Loucy (cell line): ENCODE measurements at regions not wholly inside any gene's neighbourhood (a gene's known extent, or its start where the extent isn't known, plus 50 kb on each side); places are given as distances from the start of the nearest gene placed in this dataset.

Source experiments
- H2AFZ ChIP-seq: fragments of 200-600 bp; sonication (generic); 2 replicates; pipeline ENCODE4 v1.6.0; 2016; ENCODE audit warnings: antibody characterized with exemption, mild to moderate bottlenecking, low read length, moderate library complexity
- H3F3A ChIP-seq: fragments of 200-600 bp; 2 replicates; pipeline ENCODE4 v1.6.0; 2016; ENCODE audit warnings: antibody characterized with exemption, low read depth, mild to moderate bottlenecking
- H3K27me3 ChIP-seq: fragments of 200-600 bp; sonication (generic); 2 replicates; pipeline ENCODE4 v1.6.1; 2014; ENCODE audit warnings: low read length, mild to moderate bottlenecking; ENCODE audit not compliant: insufficient read depth, poor library complexity, severe bottlenecking
- H3K36me3 ChIP-seq: fragments of 200-600 bp; sonication (generic); 2 replicates; pipeline ENCODE4 v1.6.1; 2016; ENCODE audit warnings: low read length; ENCODE audit not compliant: insufficient read depth
- H3K4me1 ChIP-seq: fragments of 200-600 bp; sonication (generic); 2 replicates; pipeline ENCODE4 v1.5.1; 2014; ENCODE audit warnings: low read length, mild to moderate bottlenecking; ENCODE audit not compliant: insufficient read depth, poor library complexity, severe bottlenecking
- H3K4me2 ChIP-seq: fragments of 200-600 bp; sonication (generic); 2 replicates; pipeline ENCODE4 v1.6.0; 2014; ENCODE audit warnings: antibody characterized with exemption, low read length, low read depth, mild to moderate bottlenecking; ENCODE audit not compliant: poor library complexity, severe bottlenecking
- H3K4me3 ChIP-seq: fragments of 200-600 bp; sonication (generic); 2 replicates; pipeline ENCODE4 v1.5.1; 2014; ENCODE audit warnings: low read length, mild to moderate bottlenecking, mixed read lengths; ENCODE audit not compliant: poor library complexity, severe bottlenecking
- H3K79me2 ChIP-seq: fragments of 200-600 bp; sonication (generic); 2 replicates; pipeline ENCODE4 v1.6.1; 2014; ENCODE audit warnings: low read length; ENCODE audit not compliant: insufficient read depth
- H3K9ac ChIP-seq: fragments of 200-600 bp; sonication (generic); 2 replicates; pipeline ENCODE4 v1.6.0; 2014; ENCODE audit warnings: mild to moderate bottlenecking, low read depth, low read length, moderate library complexity; ENCODE audit not compliant: poor library complexity, severe bottlenecking
- H3K9me2 ChIP-seq: fragments of 200-600 bp; sonication (generic); replicated peaks from 2 replicates; pipeline ENCODE4 v1.6.1; 2016; ENCODE audit warnings: low read depth, low read length, mixed read lengths
- H3K9me3 ChIP-seq: fragments of 200-600 bp; sonication (generic); 2 replicates; pipeline ENCODE4 v1.6.1; 2014; ENCODE audit warnings: mild to moderate bottlenecking, antibody characterized with exemption, low read length, low read depth; ENCODE audit not compliant: insufficient read depth
- H4K20me1 ChIP-seq: fragments of 200-600 bp; sonication (generic); 2 replicates; pipeline ENCODE4 v1.6.0; 2014; ENCODE audit warnings: antibody characterized with exemption, low read length, mild to moderate bottlenecking; ENCODE audit not compliant: insufficient read depth, poor library complexity, severe bottlenecking
- CTCF ChIP-seq: fragments of 200-600 bp; sonication (generic); conservative IDR thresholded peaks from 2 replicates; pipeline ENCODE4 v1.5.1; 2014; ENCODE audit warnings: mild to moderate bottlenecking, antibody characterized with exemption, low read length
- EZH2phosphoT487 ChIP-seq: fragments of 200-600 bp; IDR thresholded peaks from 2 replicates; pipeline ENCODE4 v1.6.1; 2018; ENCODE audit warnings: antibody characterized with exemption, mild to moderate bottlenecking, moderate library complexity, borderline replicate concordance

- Histone ChIP-seq H3K9me2 (no peaks in the 10 kb centered on the region), H3K27me3 (no peaks in the 10 kb centered on the region), H3F3A (no peaks in the 10 kb centered on the region), H2AFZ (no peak overlapping the region), H3K9me3 (no peaks in the 10 kb centered on the region), H4K20me1 (no peaks in the 10 kb centered on the region), H3K4me1 (no peaks in the 10 kb centered on the region), H3K4me3 (no peak overlapping the region), H3K79me2 (no peaks in the 10 kb centered on the region), H3K36me3 (no peaks in the 10 kb centered on the region), H3K9ac (no peak overlapping the region), H3K4me2 (no peak overlapping the region)
- TF ChIP-seq CTCF, result no peak
Measured at GRCh38 chr3:14329116-14329830, 73.1 kb upstream of the SLC6A6 start.

- no peaks in the 10 kb centered on the region for H3K9me3 ChIP-seq
- no peaks in the 10 kb centered on the region for H3K4me1 ChIP-seq
- TF ChIP-seq EZH2phosphoT487 (no peak), CTCF (no peak)
- no peaks in the 10 kb centered on the region for H3K36me3 ChIP-seq
- no peaks in the 10 kb centered on the region for H3F3A ChIP-seq
- H3K9ac ChIP-seq, result no peak overlapping the region
- H3K4me2 ChIP-seq, result no peak overlapping the region
- H4K20me1 ChIP-seq, result no peaks in the 10 kb centered on the region
- no peaks in the 10 kb centered on the region for H3K79me2 ChIP-seq
- no peak overlapping the region for H2AFZ ChIP-seq
- no peaks in the 10 kb centered on the region for H3K9me2 ChIP-seq
- no peaks in the 10 kb centered on the region for H3K27me3 ChIP-seq
- H3K4me3 ChIP-seq, result no peak overlapping the region
Measured at GRCh38 chr3:14329842-14330241, 72.6 kb upstream of the SLC6A6 start.

GRCh38 chr3:14330508-14330907 lies 71.9 kb upstream of the SLC6A6 start:
- no peaks in the 10 kb centered on the region for H4K20me1 ChIP-seq
- TF ChIP-seq CTCF (no peak), EZH2phosphoT487 (no peak)
- no peaks in the 10 kb centered on the region for H3F3A ChIP-seq

More at GRCh38 chr3:14330508-14330907, 71.9 kb upstream of the SLC6A6 start:
- no peak overlapping the region for H3K4me2 ChIP-seq
- no peaks in the 10 kb centered on the region for H3K9me3 ChIP-seq
- H2AFZ ChIP-seq, result no peak overlapping the region
- H3K4me1 ChIP-seq, result no peaks in the 10 kb centered on the region
- no peaks in the 10 kb centered on the region for H3K9me2 ChIP-seq
- no peaks in the 10 kb centered on the region for H3K79me2 ChIP-seq
- H3K9ac ChIP-seq, result no peak overlapping the region
- H3K36me3 ChIP-seq, result no peaks in the 10 kb centered on the region
- H3K27me3 ChIP-seq, result no peaks in the 10 kb centered on the region
- no peak overlapping the region for H3K4me3 ChIP-seq
